ENCODE measurements at regions not wholly inside any gene's neighbourhood (a gene's known extent, or its start where the extent isn't known, plus 50 kb on each side); places are given as distances from the start of the nearest gene placed in this dataset.

- H3K27ac Mint-ChIP-seq (ENCODE audit: unreplicated experiment): no peak overlapping the region
- no TSS peak for BruUV-seq (replicated peaks)
- H3K4me3 Mint-ChIP-seq (ENCODE audit: low read depth, unreplicated experiment): no peak overlapping the region
- H3K36me3 Mint-ChIP-seq (ENCODE audit: insufficient read depth, unreplicated experiment): no peaks in the 10 kb centered on the region
- no peak for TF ChIP-seq CTCF (IDR thresholded peaks at IDR 0.05; ENCODE audit: unreplicated experiment)
- H3K4me1 Mint-ChIP-seq (ENCODE audit: low read depth, unreplicated experiment): peaks cover 8% of the 10 kb centered on the region
- no peaks in the 10 kb centered on the region for H3K27me3 Mint-ChIP-seq (ENCODE audit: unreplicated experiment)
- intact Hi-C loops (cut with micrococcal nuclease; ENCODE audit: unreplicated experiment): no loop called here
- peaks cover 2% of the 10 kb centered on the region for H3K9me3 Mint-ChIP-seq (ENCODE audit: low read depth, unreplicated experiment)
- DNase-seq: no peak
- CTCF ChIA-PET: no interaction called here
These were observed 98.9 kb downstream of the PRLHR start for GRCh38 chr10:118496525-118496924.

- Mint-ChIP-seq H3K4me3 (ENCODE audit: low read depth, unreplicated experiment) (no peak overlapping the region), H3K9me3 (ENCODE audit: low read depth, unreplicated experiment) (peaks cover 2% of the 10 kb centered on the region), H3K27me3 (ENCODE audit: unreplicated experiment) (no peaks in the 10 kb centered on the region), H3K4me1 (ENCODE audit: low read depth, unreplicated experiment) (no peaks in the 10 kb centered on the region), H3K36me3 (ENCODE audit: insufficient read depth, unreplicated experiment) (no peaks in the 10 kb centered on the region), H3K27ac (ENCODE audit: unreplicated experiment) (no peak overlapping the region)
- no peak for DNase-seq
- no peak for TF ChIP-seq CTCF (IDR thresholded peaks at IDR 0.05; ENCODE audit: unreplicated experiment)
- intact Hi-C loops (cut with micrococcal nuclease; ENCODE audit: unreplicated experiment): no loop called here
- CTCF ChIA-PET: no interaction called here
- BruUV-seq (replicated peaks): no TSS peak
These were observed 99.9 kb downstream of the PRLHR start for GRCh38 chr10:118495499-118495898.

GRCh38 chr10:118491055-118491454 is 104.4 kb downstream of the PRLHR start:
- Mint-ChIP-seq H3K4me1 (ENCODE audit: low read depth, unreplicated experiment) (no peaks in the 10 kb centered on the region), H3K4me3 (ENCODE audit: low read depth, unreplicated experiment) (no peak overlapping the region), H3K27me3 (ENCODE audit: unreplicated experiment) (no peaks in the 10 kb centered on the region), H3K9me3 (ENCODE audit: low read depth, unreplicated experiment) (peaks cover 11% of the 10 kb centered on the region), H3K27ac (ENCODE audit: unreplicated experiment) (no peak overlapping the region), H3K36me3 (ENCODE audit: insufficient read depth, unreplicated experiment) (no peaks in the 10 kb centered on the region)
- no peak for DNase-seq
- intact Hi-C loops (cut with micrococcal nuclease; ENCODE audit: unreplicated experiment): no loop called here
- no TSS peak for BruUV-seq (replicated peaks)
- CTCF ChIA-PET: no interaction called here
- TF ChIP-seq CTCF (IDR thresholded peaks at IDR 0.05; ENCODE audit: unreplicated experiment): no peak

- Mint-ChIP-seq H3K36me3 (ENCODE audit: insufficient read depth, unreplicated experiment) (no peaks in the 10 kb centered on the region), H3K9me3 (ENCODE audit: low read depth, unreplicated experiment) (peaks cover 17% of the 10 kb centered on the region), H3K27ac (ENCODE audit: unreplicated experiment) (no peak overlapping the region), H3K4me1 (ENCODE audit: low read depth, unreplicated experiment) (no peaks in the 10 kb centered on the region), H3K4me3 (ENCODE audit: low read depth, unreplicated experiment) (no peak overlapping the region), H3K27me3 (ENCODE audit: unreplicated experiment) (no peaks in the 10 kb centered on the region)
- DNase-seq: no peak
- CTCF ChIA-PET: no interaction called here
- intact Hi-C loops (cut with micrococcal nuclease; ENCODE audit: unreplicated experiment): no loop called here
- TF ChIP-seq CTCF (IDR thresholded peaks at IDR 0.05; ENCODE audit: unreplicated experiment): no peak
- BruUV-seq (replicated peaks): no TSS peak
These were observed 106.5 kb downstream of the PRLHR start for GRCh38 chr10:118488710-118489497.

Data from Calu3 (cell line).